MCF 10A (cell line): ENCODE measurements at regions not wholly inside any gene's neighbourhood (a gene's known extent, or its start where the extent isn't known, plus 50 kb on each side); places are given as distances from the start of the nearest gene placed in this dataset.
"Not testable (repeated sequence)": the region's sequence is repeated elsewhere in the genome, so short reads cannot be mapped to it uniquely, and the experiment has no call there.

ENCODE experiments used
- BruUV-seq: library from RNA; stranded (reverse); fragments of 400-500 nt; replicated peaks from 2 replicates; lab custom pipeline; 2021; lab: Mats Ljungman, UMichigan
- CTCF ChIA-PET: fragments of 300-600 bp; sonication (Branson Sonifier 250); formaldehyde crosslinking; extraction: SDS; loops from one replicate; lab custom pipeline; 2021; ENCODE audit warnings: antibody characterized with exemption, inconsistent platforms; lab: Yijun Ruan, JAX
- POLR2A ChIA-PET: fragments of 300-600, 350-650 bp; sonication (Branson Sonifier 250); formaldehyde crosslinking; extraction: SDS; loops from one replicate; lab custom pipeline; 2020; ENCODE audit warnings: antibody characterized with exemption, inconsistent platforms; lab: Yijun Ruan, JAX
- DNase-seq: peaks from one replicate; pipeline ENCODE4 v3.0.0-alpha.2; 2018; ENCODE audit not compliant: unreplicated experiment
- H3K27ac Mint-ChIP-seq: one replicate; pipeline ENCODE4 v1.8.0; 2022; ENCODE audit warnings: mild to moderate bottlenecking, low read depth, mixed read lengths; ENCODE audit not compliant: unreplicated experiment
- H3K27me3 Mint-ChIP-seq: one replicate; pipeline ENCODE4 v1.8.0; 2022; ENCODE audit warnings: mixed read lengths; ENCODE audit not compliant: insufficient read depth, unreplicated experiment
- H3K36me3 Mint-ChIP-seq: one replicate; pipeline ENCODE4 v1.8.0; 2022; ENCODE audit warnings: mild to moderate bottlenecking, moderate library complexity, mixed read lengths; ENCODE audit not compliant: insufficient read depth, unreplicated experiment
- H3K4me1 Mint-ChIP-seq: one replicate; pipeline ENCODE4 v1.8.0; 2022; ENCODE audit warnings: mixed read lengths; ENCODE audit not compliant: insufficient read depth, unreplicated experiment
- H3K4me3 Mint-ChIP-seq: one replicate; pipeline ENCODE4 v1.8.0; 2022; ENCODE audit warnings: mild to moderate bottlenecking, moderate library complexity, mixed read lengths; ENCODE audit not compliant: unreplicated experiment
- H3K9me3 Mint-ChIP-seq: one replicate; pipeline ENCODE4 v1.8.0; 2022; ENCODE audit warnings: mixed read lengths; ENCODE audit not compliant: unreplicated experiment
- CTCF ChIP-seq: fragments of 200-600 bp; IDR thresholded peaks from one replicate; pipeline ENCODE4 v1.8.0; 2022; ENCODE audit warnings: antibody characterized with exemption, mild to moderate bottlenecking; ENCODE audit not compliant: unreplicated experiment
- intact Hi-C: fragments of 100-400 bp; cut with micrococcal nuclease; formaldehyde crosslinking; loops from 2 replicates; pipeline ENCODE4 v1.14.1; 2022

DNA sequence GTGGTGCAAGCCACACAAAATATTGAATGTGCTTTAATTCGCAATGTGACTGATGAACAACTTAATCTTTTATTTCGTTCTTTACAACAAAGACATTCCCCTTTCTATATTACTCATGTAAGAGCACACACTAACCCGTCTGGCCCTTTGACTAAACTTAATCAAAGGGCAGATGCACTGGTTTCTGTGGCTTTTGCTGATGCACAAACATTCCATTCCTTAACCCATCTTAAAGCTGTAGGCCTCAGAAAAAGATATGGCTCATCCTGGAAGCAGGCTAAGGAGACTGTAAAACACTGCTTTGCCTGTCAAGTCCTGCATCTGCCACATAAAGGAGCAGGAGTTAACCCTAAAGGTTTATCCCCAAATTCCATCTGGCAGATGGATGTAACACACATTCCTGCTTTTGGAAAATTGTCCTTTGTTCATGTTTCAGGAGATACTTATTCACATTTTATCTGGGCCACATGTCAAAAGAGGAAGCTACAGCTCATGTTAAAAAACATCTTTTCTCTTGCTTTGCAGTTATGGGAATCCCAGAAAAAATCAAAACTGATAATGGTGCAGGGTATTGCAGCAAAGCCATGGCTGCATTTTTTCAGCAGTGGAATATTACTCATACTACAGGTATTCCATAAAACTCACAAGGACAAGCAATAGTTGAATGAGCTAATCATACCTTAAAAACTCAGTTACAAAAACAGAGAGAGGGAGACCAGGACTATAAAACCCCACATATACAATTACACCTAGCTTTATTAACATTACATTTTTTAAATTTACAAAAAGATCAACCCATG is 137.2 kb downstream of the AHSP start:
- POLR2A ChIA-PET, result interaction anchor here (1.2 to 1.5 kb wide), 2 partner anchors 157 to 211 kb away, joined by 3 to 5 read pairs; partner anchors contain the start of gene RUSF1
- no peak for DNase-seq
- Mint-ChIP-seq H3K36me3 (no peaks in the 10 kb centered on the region), H3K4me1 (peaks cover 5% of the 10 kb centered on the region), H3K27me3 (no peaks in the 10 kb centered on the region), H3K9me3 (peaks cover 15% of the 10 kb centered on the region), H3K4me3 (no peak overlapping the region), H3K27ac (no peak overlapping the region)
- CTCF ChIA-PET, result interaction anchor here (0.5 to 1.2 kb wide), 3 partner anchors 15 to 32 kb away, joined by 3 to 4 read pairs (median 3); no protein-coding TSS in a partner anchor
- intact Hi-C loops, result no loop called here
- no peak for TF ChIP-seq CTCF
- no TSS peak for BruUV-seq

- no peaks in the 10 kb centered on the region for H3K9me3 Mint-ChIP-seq
- intact Hi-C loops, result no loop called here
Measured at GRCh38 chr16:31674686-31675085, 147.0 kb downstream of the AHSP start.

GRCh38 chr16:31676731-31677130 is 149.0 kb downstream of the AHSP start:
- CTCF ChIA-PET, result no interaction called here
- H3K4me1 Mint-ChIP-seq, result no peaks in the 10 kb centered on the region
- no peaks in the 10 kb centered on the region for H3K27me3 Mint-ChIP-seq
- no peaks in the 10 kb centered on the region for H3K36me3 Mint-ChIP-seq
- intact Hi-C loops, result no loop called here
- no peak overlapping the region for H3K4me3 Mint-ChIP-seq
- peaks cover 9% of the 10 kb centered on the region for H3K9me3 Mint-ChIP-seq
- BruUV-seq, result no TSS peak
- no peak for DNase-seq
- POLR2A ChIA-PET, result no interaction called here
- TF ChIP-seq CTCF, result no peak
- H3K27ac Mint-ChIP-seq, result no peak overlapping the region

More at GRCh38 chr16:31674686-31675085, 147.0 kb downstream of the AHSP start:
- Mint-ChIP-seq H3K27ac (no peak overlapping the region), H3K4me1 (no peaks in the 10 kb centered on the region), H3K27me3 (no peaks in the 10 kb centered on the region), H3K36me3 (no peaks in the 10 kb centered on the region), H3K4me3 (no peak overlapping the region)
- no TSS peak for BruUV-seq
- TF ChIP-seq CTCF, result no peak
- ChIA-PET CTCF (no interaction called here), POLR2A (no interaction called here)
- DNase-seq, result no peak

GRCh38 chr16:31678649-31679325 is 151.1 kb downstream of the AHSP start:
- Mint-ChIP-seq H3K27ac (no peak overlapping the region), H3K36me3 (no peaks in the 10 kb centered on the region), H3K4me1 (no peaks in the 10 kb centered on the region), H3K4me3 (no peak overlapping the region), H3K27me3 (no peaks in the 10 kb centered on the region), H3K9me3 (peaks cover 9% of the 10 kb centered on the region)
- BruUV-seq, result no TSS peak
- TF ChIP-seq CTCF, result no peak
- ChIA-PET POLR2A (no interaction called here), CTCF (interaction anchor here (1.3 kb wide), 1 partner anchor 17 kb away, joined by 5 read pairs; no protein-coding TSS in a partner anchor)
- intact Hi-C loops, result no loop called here
- DNase-seq, result no peak

GRCh38 chr16:31689331-31689730 is 161.6 kb downstream of the AHSP start:
- H3K4me3 Mint-ChIP-seq, H3K4me1 Mint-ChIP-seq, CTCF ChIA-PET, POLR2A ChIA-PET, BruUV-seq, H3K27ac Mint-ChIP-seq, H3K36me3 Mint-ChIP-seq, DNase-seq, intact Hi-C loops: not testable (repeated sequence)
- Mint-ChIP-seq H3K27me3 (peaks cover 14% of the 10 kb centered on the region), H3K9me3 (peaks cover 15% of the 10 kb centered on the region)

- H3K4me1 Mint-ChIP-seq, H3K9me3 Mint-ChIP-seq, BruUV-seq, H3K36me3 Mint-ChIP-seq, H3K4me3 Mint-ChIP-seq, DNase-seq, POLR2A ChIA-PET, H3K27ac Mint-ChIP-seq, CTCF ChIA-PET: not testable (repeated sequence)
- intact Hi-C loops, result loop anchor here (10.0 kb wide), 2 partner anchors 238 to 508 kb away; partner anchors contain the start of genes ARMC5 and FUS
- H3K27me3 Mint-ChIP-seq, result peaks cover 14% of the 10 kb centered on the region
Measured at GRCh38 chr16:31692338-31692737, 164.6 kb downstream of the AHSP start.
